Endothelial cell of umbilical vein (primary cell): ENCODE measurements at regions not wholly inside any gene's neighbourhood (a gene's known extent, or its start where the extent isn't known, plus 50 kb on each side); places are given as distances from the start of the nearest gene placed in this dataset.

Experiments
- BruUV-seq: library from RNA; stranded (reverse); fragments of 400-500 nt; replicated peaks from 2 replicates; lab custom pipeline; 2021; lab: Mats Ljungman, UMichigan
- CTCF ChIA-PET: fragments of 300-600, 350-600 bp; sonication (Branson Sonifier 250); formaldehyde crosslinking; loops from one replicate; lab custom pipeline; 2021; ENCODE audit warnings: antibody characterized with exemption, inconsistent platforms; lab: Charles Lee
- POLR2A ChIA-PET: fragments of 300-600, 350-600 bp; sonication (Branson Sonifier 250); formaldehyde crosslinking; loops from one replicate; lab custom pipeline; 2021; ENCODE audit warnings: antibody characterized with exemption, inconsistent platforms; lab: Charles Lee
- DNase-seq: peaks from one replicate; pipeline ENCODE4 v3.0.0-alpha.2; 2011; ENCODE audit warnings: low read depth, low spot score
- FAIRE-seq: peaks from 2 replicates; lab custom pipeline; 2011; peaks lifted over from hg19 to GRCh38; lab: Jason Lieb, UNC
- H2AFZ ChIP-seq: 2 replicates; pipeline ENCODE4 v1.6.0; 2012; ENCODE audit warnings: low read depth, low read length, control low read depth, inconsistent platforms
- H3K27ac ChIP-seq: 2 replicates; pipeline ENCODE4 v1.5.1; 2011; ENCODE audit warnings: low read depth, mild to moderate bottlenecking, control low read depth, low read length, moderate library complexity; ENCODE audit not compliant: insufficient read depth
- H3K27me3 ChIP-seq, 2 experiments: 2 replicates each; pipeline versions ENCODE4 v1.6.0 to v1.6.1; 2011; ENCODE audit warnings: low read length in 2 of 2, mixed read lengths in 1 of 2; ENCODE audit not compliant: control insufficient read depth in 2 of 2, insufficient read depth in 2 of 2
- H3K36me3 ChIP-seq, 2 experiments: 2 replicates in 1 of 2; 3 replicates in 1 of 2; pipeline ENCODE4 v1.5.1; 2011; ENCODE audit warnings: low read length in 2 of 2, mild to moderate bottlenecking in 1 of 2, moderate library complexity in 1 of 2; ENCODE audit not compliant: control insufficient read depth in 2 of 2, insufficient read depth in 2 of 2; ENCODE audit errors: extremely low read depth in 1 of 2
- H3K4me1 ChIP-seq: 3 replicates; pipeline ENCODE4 v1.5.1; 2011; ENCODE audit warnings: mild to moderate bottlenecking, low read length; ENCODE audit not compliant: control insufficient read depth, insufficient read depth; ENCODE audit errors: extremely low read depth
- H3K4me2 ChIP-seq: 2 replicates; pipeline ENCODE4 v1.6.1; 2011; ENCODE audit warnings: low read length, control low read depth, mixed read lengths; ENCODE audit not compliant: insufficient read depth
- H3K4me3 ChIP-seq, 3 experiments: fragments of 200-600 bp in 1 of 3; sonication (generic), shearing (Covaris generic) in 1 of 3; replicated peaks in 1 of 3; 2 replicates each; pipeline ENCODE4 v1.5.1; 2011 to 2016; ENCODE audit warnings: control low read depth in 3 of 3, low read length in 3 of 3, mild to moderate bottlenecking in 2 of 3, inconsistent platforms in 1 of 3, low read depth in 1 of 3, moderate library complexity in 1 of 3; ENCODE audit not compliant: insufficient read depth in 1 of 3
- H3K79me2 ChIP-seq: 2 replicates; pipeline ENCODE4 v1.6.0; 2012; ENCODE audit warnings: low read length, inconsistent platforms; ENCODE audit not compliant: control insufficient read depth, insufficient read depth
- H3K9ac ChIP-seq: replicated peaks from 2 replicates; pipeline ENCODE3; 2011; ENCODE audit warnings: low read length, control low read depth; ENCODE audit not compliant: insufficient read depth; ENCODE audit errors: extremely low read depth
- H3K9me1 ChIP-seq: replicated peaks from 3 replicates; pipeline ENCODE4 v1.6.0; 2011; ENCODE audit warnings: mild to moderate bottlenecking, low read length; ENCODE audit not compliant: control insufficient read depth, insufficient read depth; ENCODE audit errors: extremely low read depth
- H3K9me3 ChIP-seq: replicated peaks from 2 replicates; pipeline ENCODE4 v1.5.1; 2012; ENCODE audit warnings: low read length, inconsistent platforms; ENCODE audit not compliant: control insufficient read depth, insufficient read depth
- H4K20me1 ChIP-seq: replicated peaks from 2 replicates; pipeline ENCODE3; 2011; ENCODE audit warnings: mild to moderate bottlenecking, low read length; ENCODE audit not compliant: control insufficient read depth, insufficient read depth; ENCODE audit errors: extremely low read depth
- EZH2 ChIP-seq: IDR thresholded peaks from 2 replicates; pipeline ENCODE4 v1.6.1; 2012; ENCODE audit warnings: borderline replicate concordance, low read depth, mild to moderate bottlenecking, moderate library complexity, low read length, inconsistent platforms; ENCODE audit not compliant: severe bottlenecking
- FOS ChIP-seq: IDR thresholded peaks from 2 replicates; pipeline ENCODE4 v1.6.1; 2011; ENCODE audit warnings: mild to moderate bottlenecking, low read length, moderate library complexity, borderline replicate concordance; ENCODE audit not compliant: insufficient read depth
- GATA2 ChIP-seq: IDR thresholded peaks from 2 replicates; pipeline ENCODE4 v1.7.0; 2011; ENCODE audit warnings: low read depth, mild to moderate bottlenecking, moderate library complexity, mixed read lengths, low read length; ENCODE audit not compliant: insufficient read length, insufficient read depth
- JUN ChIP-seq: IDR thresholded peaks from 2 replicates; pipeline ENCODE4 v1.6.1; 2011; ENCODE audit warnings: borderline replicate concordance, low read depth; ENCODE audit not compliant: insufficient read length, insufficient read depth
- MYC ChIP-seq: IDR thresholded peaks from one replicate; pipeline ENCODE4 v1.6.1; 2011; ENCODE audit warnings: mild to moderate bottlenecking, low read depth, low read length
- POLR2A ChIP-seq: IDR thresholded peaks from 2 replicates; pipeline ENCODE4 v1.6.1; 2012; ENCODE audit warnings: low read depth, mild to moderate bottlenecking, control low read depth, low read length
- POLR2AphosphoS5 ChIP-seq: IDR thresholded peaks from 2 replicates; pipeline ENCODE4 v1.6.1; 2012; ENCODE audit warnings: low read depth, mild to moderate bottlenecking, control low read depth, low read length, moderate library complexity; ENCODE audit not compliant: insufficient read depth
- dilution Hi-C: fragments of 300-500 bp; cut with MboI; formaldehyde crosslinking; loops from one replicate; pipeline ENCODE4 v1.15.0; 2019; ENCODE audit warnings: low sequenced_read_pairs; ENCODE audit not compliant: extremely low pct_ligation_motif_present
- intact Hi-C: fragments of 100-400 bp; cut with micrococcal nuclease; formaldehyde crosslinking; loops from one replicate; pipeline ENCODE4 v1.10.0; 2022
- TF ChIP-seq, protein P1 (sequence below): IDR thresholded peaks from 2 replicates; pipeline ENCODE4 v1.6.1; 2011; ENCODE audit not compliant: insufficient read depth, insufficient read length
- TF ChIP-seq, protein P2 (sequence below), 2 donors: IDR thresholded peaks; 1 replicate in 1 of 2; 2 replicates in 1 of 2; pipeline ENCODE4 v1.5.1; 2011; ENCODE audit warnings: low read length in 2 of 2, mild to moderate bottlenecking in 2 of 2, moderate library complexity in 2 of 2, control low read depth in 1 of 2, inconsistent platforms in 1 of 2, low read depth in 1 of 2; ENCODE audit not compliant: insufficient read depth in 1 of 2; ENCODE audit errors: extremely low read depth in 1 of 2

DNA sequence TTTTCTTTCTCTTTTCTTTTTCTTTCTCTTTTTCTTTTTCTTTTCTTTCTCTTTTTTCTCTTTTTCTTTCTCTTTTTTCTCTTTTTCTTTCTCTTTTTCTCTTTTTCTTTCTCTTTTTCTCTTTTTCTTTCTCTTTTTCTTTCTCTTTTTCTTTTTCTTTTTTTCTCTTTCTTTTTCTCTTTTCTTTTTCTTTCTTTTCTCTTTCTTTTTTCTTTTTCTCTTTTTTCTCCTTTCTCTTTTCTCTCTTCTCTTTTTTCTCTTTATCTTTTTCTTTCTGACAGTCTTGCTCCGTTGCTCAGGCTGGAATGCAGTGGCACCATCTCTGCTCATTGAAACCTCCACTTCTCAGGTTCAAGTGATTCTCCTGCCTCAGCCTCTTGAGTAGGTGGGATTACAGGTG, 335.7 kb downstream of the SQOR start:
- BruUV-seq: no TSS peak
- Histone ChIP-seq H3K4me3 (no peak overlapping the region), H3K79me2 (no peaks in the 10 kb centered on the region), H3K36me3 (no peaks in the 10 kb centered on the region), H3K27ac (no peak overlapping the region), H3K9ac (no peak overlapping the region), H3K4me1 (no peaks in the 10 kb centered on the region), H3K9me3 (no peaks in the 10 kb centered on the region), H3K27me3 (no peaks in the 10 kb centered on the region), H3K9me1 (no peaks in the 10 kb centered on the region), H4K20me1 (no peaks in the 10 kb centered on the region), H2AFZ (no peak overlapping the region), H3K4me2 (no peak overlapping the region)
- no peak for FAIRE-seq
- no peak for TF ChIP-seq JUN
- TF ChIP-seq POLR2A: no peak
- no peak for TF ChIP-seq GATA2
- no peak for TF ChIP-seq EZH2
- no peak for TF ChIP-seq MYC
- TF ChIP-seq POLR2AphosphoS5: no peak
- no peak for TF ChIP-seq FOS
- TF ChIP-seq, protein P1, sequence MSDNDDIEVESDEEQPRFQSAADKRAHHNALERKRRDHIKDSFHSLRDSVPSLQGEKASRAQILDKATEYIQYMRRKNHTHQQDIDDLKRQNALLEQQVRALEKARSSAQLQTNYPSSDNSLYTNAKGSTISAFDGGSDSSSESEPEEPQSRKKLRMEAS: no peak
- TF ChIP-seq, protein P2, sequence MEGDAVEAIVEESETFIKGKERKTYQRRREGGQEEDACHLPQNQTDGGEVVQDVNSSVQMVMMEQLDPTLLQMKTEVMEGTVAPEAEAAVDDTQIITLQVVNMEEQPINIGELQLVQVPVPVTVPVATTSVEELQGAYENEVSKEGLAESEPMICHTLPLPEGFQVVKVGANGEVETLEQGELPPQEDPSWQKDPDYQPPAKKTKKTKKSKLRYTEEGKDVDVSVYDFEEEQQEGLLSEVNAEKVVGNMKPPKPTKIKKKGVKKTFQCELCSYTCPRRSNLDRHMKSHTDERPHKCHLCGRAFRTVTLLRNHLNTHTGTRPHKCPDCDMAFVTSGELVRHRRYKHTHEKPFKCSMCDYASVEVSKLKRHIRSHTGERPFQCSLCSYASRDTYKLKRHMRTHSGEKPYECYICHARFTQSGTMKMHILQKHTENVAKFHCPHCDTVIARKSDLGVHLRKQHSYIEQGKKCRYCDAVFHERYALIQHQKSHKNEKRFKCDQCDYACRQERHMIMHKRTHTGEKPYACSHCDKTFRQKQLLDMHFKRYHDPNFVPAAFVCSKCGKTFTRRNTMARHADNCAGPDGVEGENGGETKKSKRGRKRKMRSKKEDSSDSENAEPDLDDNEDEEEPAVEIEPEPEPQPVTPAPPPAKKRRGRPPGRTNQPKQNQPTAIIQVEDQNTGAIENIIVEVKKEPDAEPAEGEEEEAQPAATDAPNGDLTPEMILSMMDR (IDR thresholded peaks at IDR 0.05; ENCODE audit: extremely low read depth in 1 of 2, insufficient read depth in 1 of 2, low read depth in 1 of 2, low read length in 2 of 2): no peak
- intact Hi-C loops: no loop called here
- dilution Hi-C loops: no loop called here
- no peak for DNase-seq
- POLR2A ChIA-PET: no interaction called here
- CTCF ChIA-PET: interaction anchor here (1.1 kb wide), 1 partner anchor 46 kb away, joined by 3 read pairs; no protein-coding TSS in a partner anchor
